Naive B cell (primary cell): ENCODE measurements at regions not wholly inside any gene's neighbourhood (a gene's known extent, or its start where the extent isn't known, plus 50 kb on each side); places are given as distances from the start of the nearest gene placed in this dataset.
A peak's percentile ranks its signal among the peaks of the same experiment; 100 is the strongest.
"Not testable (repeated sequence)": the region's sequence is repeated elsewhere in the genome, so short reads cannot be mapped to it uniquely, and the experiment has no call there.

Experiments
- ATAC-seq, 2 donors: fragments of 150-1000 bp; cut with Tn5 transposase; 2 replicates each; pipeline ENCODE4 v1.10.0; 2021; ENCODE audit warnings: low read depth in 2 of 2, mild to moderate bottlenecking in 2 of 2, moderate library complexity in 2 of 2
- DNase-seq: peaks from one replicate; pipeline ENCODE4 v3.0.0; 2022
- H3K27ac Mint-ChIP-seq, 6 donors: one replicate each; pipeline ENCODE4 v1.8.0; 2020 to 2022; ENCODE audit warnings: mild to moderate bottlenecking in 6 of 6, mixed read lengths in 6 of 6, moderate library complexity in 5 of 6, inconsistent platforms in 2 of 6
- H3K27me3 Mint-ChIP-seq, 3 donors: one replicate each; pipeline ENCODE4 v1.8.0; 2021 to 2022; ENCODE audit warnings: mixed read lengths in 3 of 3, mild to moderate bottlenecking in 1 of 3
- H3K36me3 Mint-ChIP-seq, 2 donors: one replicate each; pipeline ENCODE4 v1.8.0; 2020 to 2022; ENCODE audit warnings: mixed read lengths in 2 of 2, inconsistent platforms in 1 of 2, mild to moderate bottlenecking in 1 of 2
- H3K4me1 Mint-ChIP-seq, 3 donors: one replicate each; pipeline ENCODE4 v1.8.0; 2020 to 2022; ENCODE audit warnings: mixed read lengths in 3 of 3, inconsistent platforms in 1 of 3, mild to moderate bottlenecking in 1 of 3, moderate library complexity in 1 of 3
- H3K4me3 Mint-ChIP-seq, 8 donors: one replicate each; pipeline ENCODE4 v1.8.0; 2020 to 2022; ENCODE audit warnings: mild to moderate bottlenecking in 8 of 8, mixed read lengths in 8 of 8, moderate library complexity in 8 of 8, inconsistent platforms in 2 of 8
- H3K9me3 Mint-ChIP-seq, 7 donors: one replicate each; pipeline ENCODE4 v1.8.0; 2020 to 2022; ENCODE audit warnings: mixed read lengths in 7 of 7, mild to moderate bottlenecking in 5 of 7, inconsistent platforms in 2 of 7, moderate library complexity in 1 of 7

DNA sequence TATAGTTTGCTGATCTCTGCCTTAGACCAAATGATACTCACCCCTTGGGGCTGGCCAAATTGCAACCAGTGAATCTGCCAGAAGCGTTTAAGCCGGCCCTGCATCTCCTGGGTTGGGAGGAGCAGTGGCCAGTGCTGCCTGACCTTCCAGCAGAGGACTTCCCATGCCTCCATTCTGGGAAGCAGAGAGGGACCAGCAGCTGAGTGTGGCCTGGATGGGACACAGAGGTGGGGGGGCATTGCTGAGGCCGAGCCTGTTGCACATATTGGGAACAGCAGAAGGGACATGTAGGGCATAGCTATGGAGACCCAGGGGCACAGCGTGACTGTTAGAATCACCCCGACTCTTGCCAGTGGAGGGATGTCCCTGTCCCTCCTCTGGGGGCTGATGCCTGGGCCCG, 93.3 kb downstream of the CPZ start:
- peaks cover 0 to 20% (median 5%) of the 10 kb centered on the region in 7 donors for H3K9me3 Mint-ChIP-seq
- no peak overlapping the region for H3K4me3 Mint-ChIP-seq
- no peak for ATAC-seq
- H3K36me3 Mint-ChIP-seq = peaks cover 0 to 8% of the 10 kb centered on the region in 2 donors
- DNase-seq = no peak
- H3K4me1 Mint-ChIP-seq = no peaks in the 10 kb centered on the region
- peaks cover 6 to 50% (median 22%) of the 10 kb centered on the region in 3 donors for H3K27me3 Mint-ChIP-seq
- H3K27ac Mint-ChIP-seq = no peak overlapping the region

GRCh38 chr4:8683462-8683861, 90.9 kb downstream of the CPZ start:
- no peak for ATAC-seq
- Mint-ChIP-seq H3K36me3 (peaks cover 0 to 8% of the 10 kb centered on the region in 2 donors), H3K9me3 (peaks cover 2 to 15% (median 6%) of the 10 kb centered on the region in 7 donors), H3K27me3 (peaks cover 6 to 31% (median 14%) of the 10 kb centered on the region in 3 donors), H3K27ac (no peak overlapping the region), H3K4me1 (no peaks in the 10 kb centered on the region), H3K4me3 (no peak overlapping the region)
- no peak for DNase-seq

DNA sequence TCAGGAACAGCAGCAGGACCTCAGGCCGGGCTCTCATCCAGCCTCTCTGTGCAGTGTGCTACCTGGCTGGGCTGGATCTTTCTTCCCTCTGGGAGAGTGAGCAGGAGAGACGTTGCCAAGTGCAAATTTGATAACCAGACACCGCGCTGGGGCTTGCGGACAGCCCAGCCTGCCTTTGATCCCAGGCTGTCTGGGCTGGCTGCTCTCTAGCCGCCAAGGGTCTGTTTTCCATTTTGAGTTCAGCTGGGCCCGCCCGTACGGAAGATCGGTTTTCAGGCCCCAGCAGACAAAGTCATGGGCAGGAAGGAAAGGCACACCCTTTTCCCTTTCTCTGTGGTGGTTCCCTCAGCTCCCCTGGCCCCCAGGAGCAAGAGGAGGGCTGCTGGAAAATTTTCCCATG, 90.2 kb downstream of the CPZ start:
- ATAC-seq (no peak), DNase-seq (no peak)
- peaks cover 0 to 8% of the 10 kb centered on the region in 2 donors for H3K36me3 Mint-ChIP-seq
- H3K4me3 Mint-ChIP-seq = no peak overlapping the region
- no peak overlapping the region for H3K27ac Mint-ChIP-seq
- peaks cover 2 to 15% (median 6%) of the 10 kb centered on the region in 7 donors for H3K9me3 Mint-ChIP-seq
- H3K4me1 Mint-ChIP-seq = no peaks in the 10 kb centered on the region
- peaks cover 6 to 27% (median 14%) of the 10 kb centered on the region in 3 donors for H3K27me3 Mint-ChIP-seq

GRCh38 chr4:8682296-8682695, 89.7 kb downstream of the CPZ start:
- ATAC-seq (no peak), DNase-seq (no peak)
- H3K4me1 Mint-ChIP-seq = no peaks in the 10 kb centered on the region
- no peak overlapping the region for H3K27ac Mint-ChIP-seq
- H3K4me3 Mint-ChIP-seq = no peak overlapping the region
- H3K36me3 Mint-ChIP-seq = peaks cover 0 to 8% of the 10 kb centered on the region in 2 donors
- peaks cover 2 to 15% (median 6%) of the 10 kb centered on the region in 7 donors for H3K9me3 Mint-ChIP-seq
- H3K27me3 Mint-ChIP-seq = peaks cover 6 to 23% (median 12%) of the 10 kb centered on the region in 3 donors

DNA sequence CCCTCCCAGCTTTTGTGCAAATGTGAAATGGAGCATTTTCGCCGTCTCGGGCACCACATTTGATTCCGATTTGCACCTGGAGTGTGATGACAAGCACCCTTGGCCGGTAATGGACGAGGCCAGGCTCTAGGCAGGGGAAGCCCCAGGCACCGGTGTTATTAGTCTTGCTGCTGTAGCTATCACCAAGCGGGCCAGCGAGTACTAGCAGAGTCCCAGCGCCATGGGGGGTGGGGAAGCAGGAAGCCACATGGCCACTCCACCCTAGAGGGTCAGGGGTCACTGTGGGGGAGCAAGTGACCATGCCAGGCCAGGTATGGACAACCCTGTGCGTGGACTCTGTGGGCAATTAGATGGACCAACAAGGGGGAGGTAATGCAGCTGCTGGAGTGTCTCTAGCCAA, 88.8 kb downstream of the CPZ start:
- Mint-ChIP-seq H3K27ac (peak overlapping the region in 1 of 6 donors; percentile 32), H3K4me1 (no peaks in the 10 kb centered on the region), H3K27me3 (peaks cover 0 to 14% (median 3%) of the 10 kb centered on the region in 3 donors), H3K36me3 (no peaks in the 10 kb centered on the region), H3K9me3 (peaks cover 2 to 14% (median 8%) of the 10 kb centered on the region in 7 donors), H3K4me3 (no peak overlapping the region)
- ATAC-seq (no peak), DNase-seq (no peak)

DNA sequence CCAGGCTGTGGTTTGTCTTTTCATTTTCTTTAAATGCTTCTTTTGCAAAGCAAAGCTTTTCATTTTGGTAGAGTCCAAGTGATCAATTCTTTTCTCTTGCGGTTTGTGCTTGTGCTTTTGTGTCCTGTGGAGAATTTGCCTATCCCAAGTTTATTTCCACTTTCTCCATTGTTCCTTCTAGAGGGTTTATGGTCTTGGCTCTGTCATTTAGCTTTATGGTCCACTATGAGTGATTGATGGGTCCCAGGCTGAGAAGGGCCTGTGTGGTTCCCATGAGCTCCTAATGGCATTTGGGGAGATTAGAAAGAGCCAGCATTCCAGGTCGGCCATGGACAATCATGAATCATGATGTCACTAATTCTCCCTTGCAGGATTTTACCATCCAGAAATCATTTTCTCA, 86.5 kb downstream of the CPZ start:
- no peak for ATAC-seq
- no peak overlapping the region for H3K4me3 Mint-ChIP-seq
- H3K4me1 Mint-ChIP-seq = no peaks in the 10 kb centered on the region
- H3K27me3 Mint-ChIP-seq = peaks cover 0 to 13% (median 4%) of the 10 kb centered on the region in 3 donors
- no peak for DNase-seq
- no peak overlapping the region for H3K27ac Mint-ChIP-seq
- peaks cover 0 to 16% (median 9%) of the 10 kb centered on the region in 7 donors for H3K9me3 Mint-ChIP-seq
- H3K36me3 Mint-ChIP-seq = no peaks in the 10 kb centered on the region

DNA sequence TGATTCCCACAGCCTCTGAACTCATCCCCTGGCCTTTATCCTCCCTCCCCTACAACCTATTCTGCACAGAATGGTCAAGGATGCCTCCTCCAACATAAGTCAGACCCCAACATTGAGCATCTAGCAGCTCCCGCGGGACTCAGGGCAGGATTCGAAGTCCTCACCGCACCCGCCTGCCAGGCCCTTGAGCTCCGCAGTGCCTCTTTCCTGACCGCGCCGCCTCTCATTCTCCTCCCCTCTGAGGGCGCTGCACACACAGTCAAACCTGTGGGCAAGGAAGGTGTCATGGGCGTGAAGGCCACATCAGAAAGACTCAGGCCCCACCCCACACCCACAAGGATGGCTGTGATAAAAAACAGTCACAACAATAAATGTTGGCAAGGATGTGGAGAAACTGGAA, 84.1 kb downstream of the CPZ start:
- H3K27me3 Mint-ChIP-seq = peaks cover 3 to 8% (median 4%) of the 10 kb centered on the region in 3 donors
- DNase-seq = no peak
- H3K4me3 Mint-ChIP-seq = no peak overlapping the region
- H3K9me3 Mint-ChIP-seq = peaks cover 0 to 15% (median 8%) of the 10 kb centered on the region in 7 donors
- no peak for ATAC-seq
- H3K4me1 Mint-ChIP-seq = no peaks in the 10 kb centered on the region
- H3K36me3 Mint-ChIP-seq = no peaks in the 10 kb centered on the region
- no peak overlapping the region for H3K27ac Mint-ChIP-seq

- H3K27ac Mint-ChIP-seq = no peak overlapping the region
- peaks cover 6 to 13% (median 9%) of the 10 kb centered on the region in 3 donors for H3K27me3 Mint-ChIP-seq
- no peaks in the 10 kb centered on the region for H3K36me3 Mint-ChIP-seq
- DNase-seq (no peak), ATAC-seq (no peak)
- H3K4me3 Mint-ChIP-seq = no peak overlapping the region
- peaks cover 0 to 15% (median 8%) of the 10 kb centered on the region in 7 donors for H3K9me3 Mint-ChIP-seq
- no peaks in the 10 kb centered on the region for H3K4me1 Mint-ChIP-seq
Observed at GRCh38 chr4:8675906-8676305, 83.3 kb downstream of the CPZ start.

DNA sequence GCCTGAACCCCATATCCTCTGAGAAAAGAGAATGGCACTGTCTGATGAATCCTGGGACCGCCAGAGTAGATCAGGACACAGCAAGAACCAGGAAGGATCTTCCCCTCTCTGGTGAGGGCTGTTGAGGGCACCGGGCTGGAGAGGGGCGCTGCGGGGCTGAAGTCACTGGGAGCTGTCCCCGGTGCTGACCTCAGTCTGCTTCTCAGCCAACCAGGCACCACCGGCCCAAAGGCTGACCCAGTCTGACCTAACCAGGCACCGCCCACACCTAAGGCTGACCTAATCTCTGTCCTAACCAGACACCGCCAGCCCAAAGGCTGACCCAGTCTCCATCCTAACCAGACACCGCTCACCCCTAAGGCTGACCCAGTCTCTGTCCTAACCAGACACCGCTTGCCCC, 82.8 kb downstream of the CPZ start:
- no peak overlapping the region for H3K27ac Mint-ChIP-seq
- no peak for DNase-seq
- no peaks in the 10 kb centered on the region for H3K36me3 Mint-ChIP-seq
- no peak for ATAC-seq
- peaks cover 6 to 13% (median 9%) of the 10 kb centered on the region in 3 donors for H3K27me3 Mint-ChIP-seq
- H3K4me1 Mint-ChIP-seq = no peaks in the 10 kb centered on the region
- H3K9me3 Mint-ChIP-seq = peaks cover 0 to 15% (median 6%) of the 10 kb centered on the region in 7 donors
- no peak overlapping the region for H3K4me3 Mint-ChIP-seq

DNA sequence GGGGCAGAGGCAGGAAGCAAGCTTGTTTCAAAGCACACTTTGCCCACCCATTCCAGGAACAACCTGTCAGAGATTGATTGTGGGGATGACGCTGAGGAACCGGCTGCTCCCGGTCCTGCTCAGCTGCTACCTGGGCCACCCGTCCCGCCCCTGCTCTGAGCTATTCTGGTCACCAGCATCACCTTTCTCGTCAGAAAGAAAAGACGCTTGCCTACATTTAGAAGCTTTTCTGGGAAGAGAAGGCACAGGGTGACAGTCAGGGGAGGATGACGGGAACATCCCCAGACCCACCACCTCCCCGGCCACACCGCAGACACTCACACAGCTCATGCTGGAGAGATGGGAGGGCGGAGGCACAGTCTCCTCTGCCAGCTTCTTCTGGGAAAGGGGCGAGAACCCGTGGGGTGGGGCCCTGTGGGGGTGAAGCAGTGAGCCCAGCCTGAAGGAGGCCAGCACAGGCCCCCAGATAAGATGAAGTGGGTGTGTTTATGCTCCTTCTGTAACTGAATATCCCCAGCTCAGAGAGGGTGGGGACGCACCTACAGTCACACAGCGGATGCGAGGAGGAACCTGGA, 81.8 kb downstream of the CPZ start:
- ATAC-seq (no peak), DNase-seq (no peak)
- H3K9me3 Mint-ChIP-seq = peaks cover 1 to 15% (median 6%) of the 10 kb centered on the region in 7 donors
- no peak overlapping the region for H3K27ac Mint-ChIP-seq
- H3K27me3 Mint-ChIP-seq = peaks cover 6 to 13% (median 9%) of the 10 kb centered on the region in 3 donors
- no peaks in the 10 kb centered on the region for H3K4me1 Mint-ChIP-seq
- no peak overlapping the region for H3K4me3 Mint-ChIP-seq
- H3K36me3 Mint-ChIP-seq = no peaks in the 10 kb centered on the region

DNA sequence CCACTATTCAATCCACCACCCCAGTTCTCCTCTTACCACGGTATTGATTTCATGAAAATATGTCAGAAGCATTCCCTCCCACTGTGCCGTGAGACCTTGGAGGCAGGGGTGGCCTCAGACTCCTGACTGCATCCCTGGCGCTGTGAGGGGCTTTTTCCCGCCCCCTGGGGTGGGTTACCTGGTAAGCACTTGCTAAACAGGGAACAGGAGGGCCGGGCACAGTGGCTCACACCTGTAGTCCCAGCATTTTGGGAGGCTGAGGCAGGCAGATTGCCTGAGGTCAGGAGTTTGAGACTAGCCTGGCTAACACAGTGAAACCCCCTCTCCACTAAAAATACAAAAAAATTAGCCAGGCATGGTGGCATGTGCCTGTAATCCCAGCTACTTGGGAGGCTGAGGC, 80.5 kb downstream of the CPZ start:
- H3K27ac Mint-ChIP-seq, DNase-seq, H3K4me1 Mint-ChIP-seq, H3K4me3 Mint-ChIP-seq, H3K36me3 Mint-ChIP-seq, ATAC-seq: not testable (repeated sequence)
- H3K27me3 Mint-ChIP-seq = peaks cover 6 to 16% (median 12%) of the 10 kb centered on the region in 3 donors
- peaks cover 2 to 10% (median 5%) of the 10 kb centered on the region in 7 donors for H3K9me3 Mint-ChIP-seq

GRCh38 chr4:8672486-8672885, 79.9 kb downstream of the CPZ start:
- Mint-ChIP-seq H3K4me3 (no peak overlapping the region), H3K4me1 (no peaks in the 10 kb centered on the region), H3K36me3 (no peaks in the 10 kb centered on the region), H3K9me3 (peaks cover 2 to 9% (median 6%) of the 10 kb centered on the region in 7 donors), H3K27ac (no peak overlapping the region), H3K27me3 (peaks cover 6 to 19% (median 13%) of the 10 kb centered on the region in 3 donors)
- ATAC-seq (no peak), DNase-seq (no peak)

GRCh38 chr4:8671712-8672290, 79.2 kb downstream of the CPZ start:
- H3K27ac Mint-ChIP-seq = no peak overlapping the region
- no peaks in the 10 kb centered on the region for H3K36me3 Mint-ChIP-seq
- peaks cover 6 to 19% (median 13%) of the 10 kb centered on the region in 3 donors for H3K27me3 Mint-ChIP-seq
- ATAC-seq = no peak
- H3K9me3 Mint-ChIP-seq = peaks cover 2 to 7% (median 5%) of the 10 kb centered on the region in 7 donors
- H3K4me3 Mint-ChIP-seq = no peak overlapping the region
- H3K4me1 Mint-ChIP-seq = no peaks in the 10 kb centered on the region
- no peak for DNase-seq
